Fibroblast of upper back skin (primary cell): ENCODE measurements at regions not wholly inside any gene's neighbourhood (a gene's known extent, or its start where the extent isn't known, plus 50 kb on each side); places are given as distances from the start of the nearest gene placed in this dataset.
A peak's percentile ranks its signal among the peaks of the same experiment; 100 is the strongest.

Source experiments
- DNase-seq: peaks from one replicate; pipeline ENCODE4 v3.0.0-alpha.2; 2013

- DNase-seq = no peak
Observed at GRCh38 chr1:224486801-224487583, 52.4 kb upstream of the WDR26 start.

DNA sequence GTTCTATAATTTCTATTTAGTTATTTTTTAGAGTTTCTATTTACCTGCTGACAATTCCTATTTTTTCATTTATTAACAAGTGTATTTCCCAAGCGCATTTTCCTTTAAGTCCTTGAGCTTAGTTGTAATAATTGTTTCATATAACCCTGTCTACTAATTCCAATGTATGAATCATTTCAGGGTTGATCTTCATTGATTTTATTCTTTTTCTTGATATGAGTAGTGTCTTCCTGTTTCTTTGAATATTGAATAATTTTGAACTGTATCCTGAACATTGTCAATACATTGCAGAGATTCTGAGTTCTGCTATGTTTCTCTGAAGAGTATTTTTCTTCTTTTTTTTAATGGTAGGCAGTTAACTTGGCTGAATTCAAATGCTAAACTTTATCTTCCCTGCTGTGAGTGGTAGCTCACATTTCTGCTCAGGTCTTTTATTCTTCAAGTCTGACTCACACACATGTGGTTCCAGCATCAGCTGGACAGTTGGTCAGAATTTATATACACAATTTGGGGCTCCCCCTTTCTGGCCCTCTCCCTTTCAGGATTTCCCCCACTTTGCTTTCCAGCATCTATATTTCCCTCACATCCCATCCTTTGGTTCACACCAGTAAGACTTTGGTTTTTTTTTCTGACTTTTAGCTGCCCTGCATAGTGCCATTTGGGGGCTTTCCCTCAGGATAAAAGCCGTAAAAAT, 54.4 kb upstream of the WDR26 start:
- no peak for DNase-seq

DNA sequence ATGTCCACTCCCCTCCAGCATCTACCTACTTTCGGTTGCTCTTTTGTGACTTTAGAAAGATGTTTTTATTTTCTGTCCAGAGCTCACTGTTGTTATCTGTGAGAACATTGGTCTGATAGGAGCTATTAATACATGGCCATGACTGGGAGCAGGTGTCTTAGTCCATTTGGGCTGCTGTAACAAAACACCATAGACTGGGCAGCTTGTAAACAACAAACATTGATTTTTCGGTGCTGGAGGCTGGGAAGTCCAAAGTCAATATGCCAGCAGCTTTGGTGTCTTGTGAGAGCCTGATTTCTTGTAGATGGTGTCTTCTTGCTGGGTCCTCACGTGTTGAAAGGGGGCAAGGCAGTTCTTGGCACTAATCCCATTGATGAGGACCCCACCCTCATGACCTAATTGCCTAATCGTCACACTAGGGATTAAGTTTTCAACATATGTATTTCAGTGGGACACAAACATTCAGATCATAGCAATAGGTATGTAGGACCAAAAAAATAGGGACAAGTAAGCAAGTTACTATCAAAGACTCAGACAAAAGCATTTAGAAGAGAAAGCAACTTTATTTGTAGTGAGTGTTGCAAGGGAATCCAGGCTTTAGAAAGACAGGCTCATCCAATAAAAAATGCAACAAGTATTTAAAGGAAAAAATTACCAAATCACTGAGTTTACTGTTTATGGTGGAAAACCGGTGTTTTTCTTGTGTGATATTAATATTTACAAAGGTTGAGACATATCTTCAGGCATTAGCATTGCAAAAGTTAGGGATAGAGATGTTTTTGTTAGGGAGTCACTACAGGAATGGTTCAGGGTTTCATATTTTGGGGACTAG, 55.2 kb upstream of the WDR26 start:
- DNase-seq = no peak

DNA sequence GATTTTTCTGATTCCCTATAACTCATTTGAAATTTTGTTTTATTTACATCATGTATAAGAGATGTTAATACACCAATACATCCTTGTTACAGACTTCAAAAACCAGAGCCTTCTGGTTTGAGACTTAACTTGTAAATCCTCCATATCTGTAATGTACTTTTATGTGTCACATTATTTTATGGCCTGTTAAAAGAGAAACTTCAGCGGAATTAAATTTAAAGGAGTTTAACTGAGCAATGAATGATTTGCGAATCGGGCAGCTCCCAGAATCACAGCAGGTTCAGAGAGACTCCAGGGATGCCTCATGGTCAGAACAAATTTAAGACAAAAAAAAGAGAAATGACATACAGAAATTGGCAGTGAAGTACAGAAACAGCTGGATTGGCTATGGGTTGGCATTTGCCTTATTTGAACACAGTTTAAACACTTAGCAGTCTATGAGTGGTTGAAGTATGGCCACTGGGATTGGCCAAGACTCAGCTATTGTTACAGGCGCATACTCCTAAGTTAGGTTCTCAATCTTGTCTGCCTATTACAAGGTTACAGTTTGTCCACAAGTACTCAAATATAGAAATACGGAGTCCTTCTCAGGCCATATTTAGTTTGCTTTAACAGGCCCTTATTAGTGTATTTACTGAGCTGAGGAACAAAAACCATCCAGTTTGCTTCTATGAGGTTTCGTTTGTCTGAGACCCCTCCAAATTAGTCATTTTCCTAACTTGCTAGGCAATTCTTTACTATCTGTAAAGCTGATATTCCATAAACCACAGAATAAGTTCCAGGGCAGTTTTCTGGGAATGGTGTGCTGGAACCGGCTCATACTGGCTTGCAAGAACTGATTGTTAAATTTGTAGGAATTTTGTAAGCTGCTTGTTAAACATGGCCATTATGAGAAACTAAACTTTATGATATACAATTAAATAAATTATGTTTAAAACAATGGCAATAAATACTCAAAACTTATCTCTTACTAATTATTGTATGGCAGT, 56.2 kb upstream of the WDR26 start:
- DNase-seq = no peak

DNA sequence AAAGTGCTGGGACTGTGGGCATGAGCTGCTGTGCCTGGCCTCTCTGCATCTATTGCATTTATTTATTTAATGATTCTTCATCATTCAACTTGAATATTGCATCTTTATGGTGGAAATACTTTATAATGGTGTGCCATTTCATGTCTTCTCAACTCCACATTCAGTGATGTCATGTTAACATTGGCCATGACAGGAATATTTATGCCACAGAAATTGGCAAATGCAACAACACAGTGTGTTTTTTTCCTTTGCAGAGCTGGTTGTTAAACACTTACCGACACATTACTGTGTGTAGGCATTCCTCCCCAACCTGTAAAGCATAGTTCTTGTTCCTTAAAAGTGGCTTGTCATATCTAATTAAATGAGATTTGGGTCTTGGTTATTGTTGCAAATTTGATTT, 57.4 kb upstream of the WDR26 start:
- DNase-seq = no peak

DNA sequence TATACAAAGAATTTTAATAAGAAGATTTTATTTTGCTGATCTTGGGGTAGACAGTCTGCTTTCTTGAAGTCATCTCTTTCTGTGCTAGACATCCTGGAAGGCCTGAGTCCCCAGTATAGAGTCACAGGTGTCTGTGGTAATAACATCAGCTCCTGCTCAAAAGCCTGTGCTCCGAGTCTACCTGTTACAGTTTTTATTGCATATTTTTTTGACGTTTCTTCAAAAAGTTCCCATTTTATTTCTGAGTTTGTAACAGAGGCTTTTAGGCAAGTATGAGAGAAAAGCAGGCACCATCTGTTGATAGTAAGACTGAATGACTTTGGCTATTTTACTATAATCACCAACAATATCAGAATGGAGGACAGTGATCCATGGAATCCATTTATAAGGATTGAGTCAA, 58.0 kb upstream of the WDR26 start:
- DNase-seq = no peak

DNA sequence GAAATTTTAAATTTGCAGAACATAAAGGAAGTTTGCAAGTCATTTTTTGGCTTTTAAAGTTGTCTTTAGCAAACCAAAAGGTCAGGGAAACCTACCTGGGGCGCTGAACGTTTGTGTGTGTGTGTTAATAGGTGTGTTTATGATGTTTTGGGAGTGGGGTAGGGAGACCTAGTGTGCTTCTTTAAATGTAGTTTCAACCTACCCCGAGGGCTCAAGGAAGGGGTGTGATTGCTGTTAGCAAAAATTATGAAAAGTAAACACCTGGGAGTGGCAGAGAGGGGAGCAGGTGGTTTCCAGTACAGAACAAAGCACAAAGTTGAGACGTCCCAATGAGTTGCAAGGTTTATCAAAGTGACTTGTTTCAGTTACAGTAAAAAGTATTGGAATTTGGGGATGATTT, 58.7 kb upstream of the WDR26 start:
- no peak for DNase-seq

DNA sequence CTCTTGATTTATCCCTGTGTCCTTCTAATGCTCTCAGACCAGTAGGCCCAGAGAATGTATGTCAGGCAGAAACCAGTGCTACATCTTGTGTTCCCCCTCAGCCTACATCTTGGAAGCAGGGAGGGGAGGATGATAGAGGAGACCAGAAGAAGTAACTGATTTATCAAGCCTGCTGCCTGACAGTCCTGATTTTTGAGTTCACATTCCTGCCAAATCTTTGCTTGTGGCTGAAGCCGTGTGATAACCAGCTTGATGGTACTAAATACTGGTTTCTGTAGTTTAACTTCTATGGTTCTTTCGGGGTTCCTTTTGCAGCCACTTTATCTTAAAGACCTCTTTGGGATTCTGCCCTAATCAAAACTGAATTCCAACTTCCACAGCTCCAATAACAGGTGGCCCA, 59.7 kb upstream of the WDR26 start:
- no peak for DNase-seq

GRCh38 chr1:224495866-224496265, 61.3 kb upstream of the WDR26 start:
- DNase-seq = no peak

DNA sequence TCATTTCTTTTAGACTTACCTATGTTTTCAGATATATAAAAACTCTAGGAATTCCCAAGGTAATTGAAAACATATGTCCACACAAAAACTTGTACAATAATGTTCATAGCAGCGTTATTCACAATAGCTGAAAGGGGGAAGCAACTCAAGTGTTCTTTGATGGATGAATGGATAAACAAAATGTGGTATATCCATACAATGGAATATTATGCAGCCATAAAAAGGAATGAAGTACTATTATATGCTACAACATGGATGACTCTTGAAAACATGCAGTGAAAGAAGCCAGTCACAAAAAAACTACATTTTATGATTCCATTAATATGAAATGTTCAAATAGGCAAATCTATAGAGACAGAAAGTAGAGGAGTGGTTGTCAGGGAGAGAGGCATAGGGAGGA, 62.2 kb upstream of the WDR26 start:
- DNase-seq = no peak

DNA sequence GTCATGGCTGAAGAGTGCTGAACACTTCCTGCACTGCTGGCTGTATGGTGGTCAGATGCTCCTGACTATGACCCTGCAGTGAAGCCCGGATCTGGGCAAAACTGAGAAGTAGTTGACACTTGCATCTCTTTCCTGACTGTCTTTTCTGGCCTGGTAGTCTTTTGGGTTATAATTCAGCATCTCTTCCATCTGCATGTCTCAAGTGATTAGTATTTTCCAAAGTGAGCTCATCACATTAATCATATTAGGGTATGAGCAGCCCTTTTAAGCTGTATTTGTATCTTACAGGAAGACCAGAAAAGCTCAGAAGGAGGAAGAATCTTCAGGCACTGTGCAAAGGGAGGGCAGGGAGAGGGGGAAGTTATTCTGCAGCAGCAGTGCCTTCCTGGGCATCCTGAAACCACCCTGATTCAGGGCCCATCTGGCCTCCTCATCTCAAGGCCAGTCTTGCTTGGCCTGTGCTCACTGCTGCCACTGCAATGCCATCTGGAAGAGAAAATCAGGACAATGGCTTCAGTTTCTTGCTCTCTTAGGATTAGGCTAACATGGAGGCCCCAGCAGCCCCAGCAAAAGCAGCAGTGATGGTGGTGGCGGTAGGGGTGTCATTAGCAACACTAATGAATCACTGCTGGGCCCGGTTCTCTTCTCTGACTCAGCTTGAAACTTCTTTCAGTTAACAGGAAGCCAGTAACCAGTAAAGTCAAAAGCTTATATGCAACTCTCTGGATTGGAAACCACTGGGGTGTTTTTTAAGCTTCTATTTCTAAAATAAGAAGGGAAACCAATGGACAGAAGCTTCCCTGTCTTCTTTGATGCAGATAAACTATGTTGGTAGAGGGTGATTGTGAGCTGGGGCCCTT, 63.3 kb upstream of the WDR26 start:
- peak; percentile 88 for DNase-seq

- peak; percentile 73 for DNase-seq
Observed at GRCh38 chr1:224498574-224499170, 64.1 kb upstream of the WDR26 start.

- no peak for DNase-seq
Observed at GRCh38 chr1:224499204-224499603, 64.6 kb upstream of the WDR26 start.

- no peak for DNase-seq
Observed at GRCh38 chr1:224500796-224501195, 66.2 kb upstream of the WDR26 start.

DNA sequence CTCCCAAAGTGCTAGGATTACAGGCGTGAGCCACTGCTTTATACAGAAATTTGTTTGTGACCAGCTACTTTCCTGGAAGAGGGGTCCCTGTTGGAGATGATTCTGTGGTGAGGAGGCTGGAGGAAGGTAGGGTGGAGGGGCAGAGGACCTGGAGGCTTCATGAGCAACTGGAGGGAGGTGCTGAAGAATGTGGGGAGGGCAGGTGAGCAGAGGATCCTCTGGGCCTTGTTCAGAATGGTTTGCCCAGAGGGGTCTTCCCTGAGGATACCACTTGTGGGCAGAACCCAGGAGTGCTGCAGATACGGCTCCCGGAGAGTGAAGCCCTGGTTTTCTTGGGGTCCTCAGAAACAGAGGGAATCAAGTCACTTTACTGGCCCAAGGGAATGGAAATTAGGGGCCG, 67.2 kb upstream of the WDR26 start:
- no peak for DNase-seq

DNA sequence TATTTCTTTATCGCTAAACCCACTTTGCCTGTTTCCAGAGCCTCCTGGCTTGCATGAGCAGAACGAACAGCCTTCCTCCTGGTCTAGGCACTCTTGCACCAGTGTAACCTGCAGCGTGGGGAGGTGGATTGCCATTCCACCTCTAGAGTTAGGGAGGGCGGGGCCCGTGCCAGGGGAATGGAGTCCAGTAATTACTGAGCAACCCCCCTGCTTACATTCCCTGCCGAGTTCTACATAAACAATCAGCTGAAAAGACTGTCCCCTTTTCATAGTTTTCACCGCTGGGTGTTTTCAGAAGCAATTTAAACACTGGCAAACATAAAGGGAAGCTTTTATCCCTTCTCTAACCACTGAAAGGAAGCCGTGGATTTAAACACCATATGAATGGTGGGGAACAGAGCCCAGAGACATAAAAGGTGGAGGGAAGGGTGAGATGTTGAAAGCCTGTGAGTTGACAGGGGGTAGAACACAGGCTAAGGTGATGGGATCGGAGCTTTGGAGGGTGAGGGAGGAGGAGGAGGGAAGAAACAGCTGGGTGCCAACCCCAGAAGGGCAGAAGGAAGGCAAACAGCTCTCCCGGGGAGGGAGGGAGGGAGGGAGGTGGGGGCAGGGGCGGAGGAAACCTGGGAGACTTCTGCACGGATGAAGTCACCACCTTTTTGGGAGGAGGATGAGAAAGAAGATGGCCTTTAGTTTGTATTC, 68.0 kb upstream of the WDR26 start:
- DNase-seq = no peak

DNA sequence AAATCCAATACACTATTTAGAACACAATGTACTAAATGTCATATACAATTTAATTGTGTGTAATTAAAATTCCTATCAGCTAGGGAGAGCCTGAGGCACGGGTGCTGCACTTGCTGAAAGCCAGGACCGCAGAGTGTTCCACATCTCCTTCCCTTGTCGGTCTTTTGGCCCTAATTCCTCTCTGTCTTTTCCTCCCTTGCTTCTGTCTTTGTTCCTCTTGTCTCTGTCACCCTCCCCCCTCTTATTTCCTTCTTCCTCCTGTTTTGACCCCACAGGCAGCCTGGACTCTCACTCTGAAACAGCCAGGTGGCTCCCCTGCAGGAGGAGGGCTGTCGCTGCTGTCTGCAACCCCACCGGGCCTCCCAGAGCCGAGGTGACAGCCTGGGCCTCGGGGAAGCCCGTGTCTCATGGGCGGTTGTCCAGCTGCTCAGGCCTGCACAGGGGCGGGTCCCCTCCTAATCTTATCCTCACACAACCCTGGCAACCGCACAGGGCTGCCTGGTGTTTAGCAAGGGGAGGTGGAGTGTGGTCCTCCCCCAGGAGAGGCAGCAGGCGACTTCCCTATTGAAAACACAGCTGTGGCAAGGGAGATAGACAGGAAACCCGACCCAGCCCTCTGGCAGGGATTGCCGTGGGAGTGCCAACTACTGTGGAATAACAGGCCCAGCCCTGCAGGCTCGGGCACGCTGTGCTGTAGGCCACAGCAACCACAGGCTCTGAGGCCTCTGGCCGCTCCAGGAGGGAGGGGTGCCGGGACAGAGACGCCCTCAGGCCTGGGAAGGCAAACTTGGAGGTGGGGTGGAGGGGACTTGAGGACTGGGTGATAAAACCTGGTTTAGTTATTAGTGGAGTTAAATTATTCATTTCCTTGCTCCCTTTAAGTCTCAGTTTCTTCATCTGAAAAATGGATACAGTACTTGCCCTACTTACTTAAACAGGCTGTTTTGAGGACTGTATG, 68.8 kb upstream of the WDR26 start:
- peak; percentile 66 for DNase-seq

DNA sequence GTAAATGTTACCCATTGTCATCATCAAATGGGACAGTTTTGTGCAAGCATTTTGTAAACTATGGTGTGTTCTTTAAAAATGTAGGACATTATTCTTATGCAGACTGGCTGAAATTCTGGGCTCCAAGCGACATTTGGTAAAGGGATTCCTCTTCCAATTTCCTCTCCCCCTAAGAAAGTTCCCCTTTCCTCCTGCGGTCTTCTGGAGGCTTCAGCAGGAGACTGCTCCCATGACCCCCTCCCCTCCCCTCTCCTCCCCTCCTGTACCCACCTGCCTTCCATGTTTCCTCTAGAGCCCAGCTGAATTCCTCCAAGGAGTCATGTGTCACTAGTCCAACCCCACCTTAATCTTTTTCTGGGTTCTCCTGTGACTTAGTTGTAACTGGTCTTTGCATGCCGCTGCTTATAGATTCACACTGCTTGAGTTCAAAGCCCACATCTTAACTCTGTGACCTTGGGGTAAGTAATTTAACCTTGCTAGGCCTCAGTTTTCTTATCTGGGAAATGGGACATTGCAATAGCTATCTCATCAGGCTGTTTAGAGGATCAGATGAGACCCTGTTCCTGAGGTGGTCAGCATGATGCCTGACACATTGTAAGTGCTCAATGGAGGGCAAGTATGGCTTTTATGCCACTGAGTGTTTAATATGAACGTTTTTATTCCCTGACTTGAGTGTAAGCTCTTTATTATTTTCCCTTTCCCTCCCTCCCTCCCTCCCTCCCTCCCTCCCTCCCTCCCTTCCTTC, 69.9 kb upstream of the WDR26 start:
- no peak for DNase-seq
